Activated naive CD8-positive, alpha-beta T cell treated with anti-CD3 and anti-CD28 coated beads for 36 hours (primary cell): ENCODE measurements at regions not wholly inside any gene's neighbourhood (a gene's known extent, or its start where the extent isn't known, plus 50 kb on each side); places are given as distances from the start of the nearest gene placed in this dataset.

Experiments used
- DNase-seq: peaks from one replicate; pipeline ENCODE4 v3.0.0; 2021
- H3K27ac Mint-ChIP-seq: one replicate; pipeline ENCODE4 v1.8.0; 2022; ENCODE audit warnings: mild to moderate bottlenecking, moderate library complexity, mixed read lengths
- H3K27me3 Mint-ChIP-seq: one replicate; pipeline ENCODE4 v1.8.0; 2022; ENCODE audit warnings: mild to moderate bottlenecking, mixed read lengths
- H3K36me3 Mint-ChIP-seq: one replicate; pipeline ENCODE4 v1.8.0; 2021; ENCODE audit warnings: mild to moderate bottlenecking, mixed read lengths
- H3K4me1 Mint-ChIP-seq: one replicate; pipeline ENCODE4 v1.8.0; 2021; ENCODE audit warnings: mixed read lengths
- H3K4me3 Mint-ChIP-seq: one replicate; pipeline ENCODE4 v1.8.0; 2022; ENCODE audit warnings: mild to moderate bottlenecking, moderate library complexity, mixed read lengths
- H3K9me3 Mint-ChIP-seq: one replicate; pipeline ENCODE4 v1.8.0; 2022; ENCODE audit warnings: mixed read lengths

GRCh38 chr2:180187611-180188010 lies 180.5 kb upstream of the CWC22 start:
- no peak for DNase-seq
- H3K27ac Mint-ChIP-seq: no peak overlapping the region
- no peaks in the 10 kb centered on the region for H3K36me3 Mint-ChIP-seq
- no peaks in the 10 kb centered on the region for H3K27me3 Mint-ChIP-seq
- no peaks in the 10 kb centered on the region for H3K4me1 Mint-ChIP-seq
- no peak overlapping the region for H3K4me3 Mint-ChIP-seq
- H3K9me3 Mint-ChIP-seq: no peaks in the 10 kb centered on the region

- no peaks in the 10 kb centered on the region for H3K4me1 Mint-ChIP-seq
- no peak for DNase-seq
- H3K27ac Mint-ChIP-seq: no peak overlapping the region
- no peaks in the 10 kb centered on the region for H3K27me3 Mint-ChIP-seq
- H3K9me3 Mint-ChIP-seq: no peaks in the 10 kb centered on the region
- H3K4me3 Mint-ChIP-seq: no peak overlapping the region
- no peaks in the 10 kb centered on the region for H3K36me3 Mint-ChIP-seq
Measured at GRCh38 chr2:180184506-180184905, 177.4 kb upstream of the CWC22 start.

- Mint-ChIP-seq H3K27ac (no peak overlapping the region), H3K36me3 (no peaks in the 10 kb centered on the region), H3K4me3 (no peak overlapping the region), H3K9me3 (no peaks in the 10 kb centered on the region), H3K27me3 (no peaks in the 10 kb centered on the region), H3K4me1 (no peaks in the 10 kb centered on the region)
- DNase-seq: no peak
Measured at GRCh38 chr2:180180511-180180910, 173.4 kb upstream of the CWC22 start.

GRCh38 chr2:180177534-180177933 lies 170.4 kb upstream of the CWC22 start:
- H3K4me1 Mint-ChIP-seq: no peaks in the 10 kb centered on the region
- H3K9me3 Mint-ChIP-seq: no peaks in the 10 kb centered on the region
- no peaks in the 10 kb centered on the region for H3K27me3 Mint-ChIP-seq
- no peaks in the 10 kb centered on the region for H3K36me3 Mint-ChIP-seq
- H3K4me3 Mint-ChIP-seq: no peak overlapping the region
- no peak overlapping the region for H3K27ac Mint-ChIP-seq
- no peak for DNase-seq

- Mint-ChIP-seq H3K4me1 (no peaks in the 10 kb centered on the region), H3K9me3 (no peaks in the 10 kb centered on the region), H3K4me3 (no peak overlapping the region), H3K27ac (no peak overlapping the region), H3K27me3 (no peaks in the 10 kb centered on the region), H3K36me3 (no peaks in the 10 kb centered on the region)
- no peak for DNase-seq
Measured at GRCh38 chr2:180175736-180176135, 168.6 kb upstream of the CWC22 start.

- H3K4me3 Mint-ChIP-seq: no peak overlapping the region
- peaks cover 4% of the 10 kb centered on the region for H3K9me3 Mint-ChIP-seq
- no peak for DNase-seq
- H3K36me3 Mint-ChIP-seq: no peaks in the 10 kb centered on the region
- no peaks in the 10 kb centered on the region for H3K27me3 Mint-ChIP-seq
- no peaks in the 10 kb centered on the region for H3K4me1 Mint-ChIP-seq
- H3K27ac Mint-ChIP-seq: no peak overlapping the region
Measured at GRCh38 chr2:180174580-180174979, 167.5 kb upstream of the CWC22 start.

- Mint-ChIP-seq H3K27me3 (peaks cover 9% of the 10 kb centered on the region), H3K4me1 (no peaks in the 10 kb centered on the region), H3K4me3 (no peak overlapping the region), H3K9me3 (peaks cover 13% of the 10 kb centered on the region), H3K36me3 (no peaks in the 10 kb centered on the region), H3K27ac (no peak overlapping the region)
- DNase-seq: no peak
Measured at GRCh38 chr2:180169474-180169873, 162.4 kb upstream of the CWC22 start.

- DNase-seq: no peak
- no peak overlapping the region for H3K4me3 Mint-ChIP-seq
- no peak overlapping the region for H3K27ac Mint-ChIP-seq
- no peaks in the 10 kb centered on the region for H3K36me3 Mint-ChIP-seq
- H3K9me3 Mint-ChIP-seq: no peaks in the 10 kb centered on the region
- no peaks in the 10 kb centered on the region for H3K4me1 Mint-ChIP-seq
- peaks cover 6% of the 10 kb centered on the region for H3K27me3 Mint-ChIP-seq
Measured at GRCh38 chr2:180161415-180161814, 154.3 kb upstream of the CWC22 start.

GRCh38 chr2:180159921-180160320 lies 152.8 kb upstream of the CWC22 start:
- Mint-ChIP-seq H3K4me1 (no peaks in the 10 kb centered on the region), H3K9me3 (no peaks in the 10 kb centered on the region), H3K36me3 (no peaks in the 10 kb centered on the region), H3K27ac (no peak overlapping the region), H3K27me3 (no peaks in the 10 kb centered on the region), H3K4me3 (no peak overlapping the region)
- no peak for DNase-seq

- H3K4me3 Mint-ChIP-seq: no peak overlapping the region
- no peak overlapping the region for H3K27ac Mint-ChIP-seq
- no peaks in the 10 kb centered on the region for H3K27me3 Mint-ChIP-seq
- H3K9me3 Mint-ChIP-seq: no peaks in the 10 kb centered on the region
- H3K36me3 Mint-ChIP-seq: peaks cover 1% of the 10 kb centered on the region
- no peaks in the 10 kb centered on the region for H3K4me1 Mint-ChIP-seq
- DNase-seq: no peak
Measured at GRCh38 chr2:180158961-180159360, 151.9 kb upstream of the CWC22 start.

GRCh38 chr2:180156651-180157050 lies 149.6 kb upstream of the CWC22 start:
- Mint-ChIP-seq H3K4me1 (no peaks in the 10 kb centered on the region), H3K36me3 (peaks cover 1% of the 10 kb centered on the region)

GRCh38 chr2:180150606-180151005 lies 143.5 kb upstream of the CWC22 start:
- no peaks in the 10 kb centered on the region for H3K27me3 Mint-ChIP-seq
- no peaks in the 10 kb centered on the region for H3K4me1 Mint-ChIP-seq
- H3K27ac Mint-ChIP-seq: no peak overlapping the region
- no peak for DNase-seq
- no peak overlapping the region for H3K4me3 Mint-ChIP-seq
- peaks cover 1% of the 10 kb centered on the region for H3K36me3 Mint-ChIP-seq
- H3K9me3 Mint-ChIP-seq: no peaks in the 10 kb centered on the region

More at GRCh38 chr2:180156651-180157050, 149.6 kb upstream of the CWC22 start:
- Mint-ChIP-seq H3K27ac (no peak overlapping the region), H3K27me3 (no peaks in the 10 kb centered on the region), H3K9me3 (no peaks in the 10 kb centered on the region), H3K4me3 (no peak overlapping the region)
- no peak for DNase-seq

- no peak overlapping the region for H3K4me3 Mint-ChIP-seq
- no peak for DNase-seq
- H3K27ac Mint-ChIP-seq: no peak overlapping the region
- H3K27me3 Mint-ChIP-seq: no peaks in the 10 kb centered on the region
- H3K4me1 Mint-ChIP-seq: no peaks in the 10 kb centered on the region
- no peaks in the 10 kb centered on the region for H3K9me3 Mint-ChIP-seq
- no peaks in the 10 kb centered on the region for H3K36me3 Mint-ChIP-seq
Measured at GRCh38 chr2:180146541-180146940, 139.4 kb upstream of the CWC22 start.

GRCh38 chr2:180146114-180146513 lies 139.0 kb upstream of the CWC22 start:
- Mint-ChIP-seq H3K9me3 (no peaks in the 10 kb centered on the region), H3K4me3 (no peak overlapping the region), H3K4me1 (no peaks in the 10 kb centered on the region), H3K27ac (no peak overlapping the region), H3K36me3 (no peaks in the 10 kb centered on the region), H3K27me3 (no peaks in the 10 kb centered on the region)
- no peak for DNase-seq

- Mint-ChIP-seq H3K27ac (no peak overlapping the region), H3K4me1 (no peaks in the 10 kb centered on the region), H3K27me3 (no peaks in the 10 kb centered on the region), H3K9me3 (no peaks in the 10 kb centered on the region), H3K4me3 (no peak overlapping the region), H3K36me3 (no peaks in the 10 kb centered on the region)
- no peak for DNase-seq
Measured at GRCh38 chr2:180145163-180145562, 138.1 kb upstream of the CWC22 start.

GRCh38 chr2:180144338-180144813 lies 137.3 kb upstream of the CWC22 start:
- no peak for DNase-seq
- H3K9me3 Mint-ChIP-seq: no peaks in the 10 kb centered on the region
- H3K4me1 Mint-ChIP-seq: no peaks in the 10 kb centered on the region
- no peak overlapping the region for H3K4me3 Mint-ChIP-seq
- H3K27ac Mint-ChIP-seq: no peak overlapping the region
- no peaks in the 10 kb centered on the region for H3K36me3 Mint-ChIP-seq
- H3K27me3 Mint-ChIP-seq: no peaks in the 10 kb centered on the region
